Middle frontal gyrus (tissue), 1 donor: ENCODE measurements at regions not wholly inside any gene's neighbourhood (a gene's known extent, or its start where the extent isn't known, plus 50 kb on each side); places are given as distances from the start of the nearest gene placed in this dataset.
"Not testable (repeated sequence)": the region's sequence is repeated elsewhere in the genome, so short reads cannot be mapped to it uniquely, and the experiment has no call there.

Source experiments
- DNase-seq: peaks from one replicate; pipeline ENCODE4 v3.0.0-alpha.2; 2015; ENCODE audit warnings: low spot score; ENCODE audit errors: extremely low spot score

DNA sequence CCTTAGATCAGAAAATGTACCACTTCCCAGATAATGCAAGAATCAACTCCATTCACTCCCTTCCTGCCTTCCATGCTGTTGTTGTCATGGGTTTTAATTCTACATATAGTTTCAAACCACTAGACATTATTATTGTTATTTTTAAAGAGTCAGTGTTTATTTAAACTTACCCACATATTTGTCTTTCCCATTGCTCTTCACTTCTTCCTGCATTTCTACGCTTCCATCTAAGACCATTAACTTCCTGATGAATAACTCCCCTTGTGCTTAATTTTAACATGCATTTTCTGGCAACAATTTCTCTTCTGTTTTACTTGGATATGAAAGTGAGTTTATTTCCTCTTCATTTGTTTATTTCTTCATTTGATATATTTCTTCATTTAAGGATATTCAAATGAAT is 127.1 kb upstream of the FHIT start:
- DNase-seq, result no peak

DNA sequence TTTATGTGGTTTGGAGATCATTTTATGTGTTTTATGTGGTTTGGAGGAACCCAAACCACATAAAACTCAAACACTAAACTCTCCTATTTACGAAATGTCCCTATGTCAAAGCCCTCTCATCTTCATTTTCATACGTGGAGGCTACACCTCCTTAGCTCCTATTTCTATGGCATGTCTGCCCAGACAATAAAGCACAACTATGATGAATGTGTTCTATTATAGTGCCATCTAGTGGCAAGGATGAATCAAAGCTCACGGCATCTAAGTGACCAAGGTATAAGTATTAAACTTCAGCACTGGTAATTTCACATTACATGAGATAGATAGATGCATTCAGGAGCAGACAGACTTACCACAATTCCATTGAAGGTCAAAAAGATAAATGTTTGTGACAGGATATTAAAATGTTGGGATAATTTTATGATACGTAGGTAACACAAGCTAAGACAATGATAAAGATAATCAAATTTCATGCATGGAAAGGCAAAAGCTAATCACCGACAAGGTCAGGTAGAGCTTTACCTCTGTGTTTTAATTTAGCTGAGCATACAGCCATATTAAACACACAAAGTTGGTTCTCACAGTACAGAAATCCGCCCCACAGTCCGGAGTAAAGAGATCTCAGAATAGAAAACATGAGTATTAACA is 130.6 kb upstream of the FHIT start:
- no peak for DNase-seq

DNA sequence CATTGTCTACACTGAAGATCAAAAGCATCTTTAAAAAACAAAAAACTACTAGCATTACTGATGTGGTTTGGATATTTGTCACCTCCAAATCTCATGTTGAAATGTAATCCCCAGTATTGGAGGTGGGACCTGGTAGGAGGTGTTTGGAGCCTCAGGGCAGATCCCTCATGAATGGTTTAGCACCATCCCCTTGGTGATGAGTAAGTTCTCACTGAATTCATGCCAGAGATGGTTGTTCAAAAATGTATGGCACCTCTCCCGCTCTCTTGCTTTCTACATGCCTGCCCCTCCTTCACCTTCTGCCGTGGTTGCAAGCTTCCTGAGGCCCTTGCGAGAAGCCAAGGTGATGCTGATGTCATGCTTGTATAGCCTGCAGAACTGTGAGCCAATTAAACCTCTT is 136.6 kb upstream of the FHIT start:
- DNase-seq, result no peak

DNA sequence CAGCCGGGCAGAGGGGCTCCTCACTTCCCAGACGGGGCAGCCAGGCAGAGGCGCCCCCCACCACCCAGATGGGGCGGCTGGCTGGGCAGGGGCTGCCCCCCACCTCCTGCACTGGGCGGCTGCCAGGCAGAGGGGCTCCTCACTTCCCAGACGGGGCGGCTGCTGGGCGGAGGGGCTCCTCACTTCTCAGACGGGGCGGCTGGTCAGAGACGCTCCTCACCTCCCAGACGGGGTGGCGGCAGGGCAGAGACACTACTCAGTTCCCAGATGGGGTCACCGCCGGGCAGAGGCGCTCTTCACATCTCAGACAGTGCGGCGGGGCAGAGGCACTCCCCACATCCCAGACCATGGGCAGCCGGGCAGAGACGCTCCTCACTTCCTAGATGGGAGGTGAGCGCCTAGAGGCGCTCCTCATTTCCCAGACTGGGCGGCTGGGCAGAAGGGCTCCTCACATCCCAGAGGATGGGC is 142.3 kb upstream of the FHIT start:
- not testable (repeated sequence) for DNase-seq

DNA sequence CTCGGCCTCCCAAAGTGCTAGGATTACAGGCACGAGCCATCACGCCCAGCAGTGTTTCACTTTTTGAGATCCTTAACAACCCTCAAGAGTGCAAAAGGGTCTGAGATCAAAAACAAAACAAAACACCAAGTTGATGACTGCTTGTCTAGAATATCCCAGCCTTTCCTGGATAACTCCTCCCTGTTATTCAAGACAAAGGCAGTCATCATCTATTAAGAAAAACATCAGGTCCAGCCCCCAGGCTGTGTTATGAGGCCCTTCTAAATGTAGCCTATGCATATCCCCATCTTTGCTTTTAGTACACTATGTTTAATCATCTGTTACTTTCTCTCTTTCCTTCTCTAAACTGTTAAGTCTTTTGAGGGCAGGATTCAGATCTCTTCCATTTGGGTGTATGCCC is 150.1 kb upstream of the FHIT start:
- no peak for DNase-seq

DNA sequence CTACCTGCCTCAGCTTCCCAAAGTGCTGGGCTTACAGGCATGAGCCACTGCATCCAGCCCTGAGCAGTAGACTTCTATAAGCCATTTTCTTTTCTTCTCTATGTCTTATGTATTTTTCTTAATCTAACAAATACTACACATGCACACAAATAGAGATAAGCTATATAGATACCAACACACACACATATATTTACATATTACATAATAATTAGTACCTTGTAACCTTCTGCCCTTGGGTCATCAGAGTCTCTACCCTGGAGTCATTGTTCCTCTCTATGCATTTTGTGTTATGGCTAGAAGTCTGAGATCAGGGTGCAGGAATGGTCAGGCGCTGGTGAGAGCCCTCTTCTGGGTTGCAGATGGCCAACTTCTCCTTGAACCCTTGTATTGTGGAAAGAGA is 154.0 kb upstream of the PTPRG start:
- no peak for DNase-seq

DNA sequence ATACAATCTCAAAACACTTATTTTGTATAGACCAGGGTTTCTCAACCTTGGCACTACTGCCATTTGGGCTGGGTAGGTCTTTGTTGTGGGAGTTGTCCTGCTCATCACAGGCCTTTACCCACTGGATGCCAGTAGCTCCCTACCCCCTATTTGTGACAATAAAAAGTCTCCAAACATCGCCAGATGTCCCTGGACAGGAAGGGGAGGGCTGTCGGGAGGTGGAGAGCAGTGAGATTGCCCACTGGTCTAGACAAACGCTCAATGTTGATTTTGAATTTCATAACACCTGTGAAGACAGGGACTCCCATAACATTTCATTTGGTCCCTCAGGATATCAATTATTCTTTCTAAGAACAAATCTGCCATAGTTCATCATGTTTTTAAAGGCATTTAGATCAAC is 151.7 kb upstream of the PTPRG start:
- DNase-seq, result no peak

DNA sequence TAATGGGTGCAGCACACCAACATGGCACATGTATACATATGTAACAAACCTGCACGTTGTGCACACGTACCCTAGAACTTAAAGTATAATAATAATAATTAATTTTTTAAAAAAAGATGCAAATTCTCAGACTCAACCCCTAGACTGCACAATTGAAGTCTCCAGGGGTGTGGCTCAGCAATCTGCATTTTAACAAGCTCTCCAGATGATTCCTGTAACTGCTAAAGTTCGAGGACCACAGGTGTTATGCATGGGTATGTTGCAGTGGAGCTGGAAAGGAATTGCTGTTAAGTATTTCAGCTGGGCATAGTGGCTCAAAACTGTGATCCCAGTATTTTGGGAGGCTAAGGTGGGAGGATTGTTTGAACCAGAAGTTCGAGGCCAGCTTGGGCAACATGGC is 151.0 kb upstream of the PTPRG start:
- DNase-seq, result not testable (repeated sequence)

DNA sequence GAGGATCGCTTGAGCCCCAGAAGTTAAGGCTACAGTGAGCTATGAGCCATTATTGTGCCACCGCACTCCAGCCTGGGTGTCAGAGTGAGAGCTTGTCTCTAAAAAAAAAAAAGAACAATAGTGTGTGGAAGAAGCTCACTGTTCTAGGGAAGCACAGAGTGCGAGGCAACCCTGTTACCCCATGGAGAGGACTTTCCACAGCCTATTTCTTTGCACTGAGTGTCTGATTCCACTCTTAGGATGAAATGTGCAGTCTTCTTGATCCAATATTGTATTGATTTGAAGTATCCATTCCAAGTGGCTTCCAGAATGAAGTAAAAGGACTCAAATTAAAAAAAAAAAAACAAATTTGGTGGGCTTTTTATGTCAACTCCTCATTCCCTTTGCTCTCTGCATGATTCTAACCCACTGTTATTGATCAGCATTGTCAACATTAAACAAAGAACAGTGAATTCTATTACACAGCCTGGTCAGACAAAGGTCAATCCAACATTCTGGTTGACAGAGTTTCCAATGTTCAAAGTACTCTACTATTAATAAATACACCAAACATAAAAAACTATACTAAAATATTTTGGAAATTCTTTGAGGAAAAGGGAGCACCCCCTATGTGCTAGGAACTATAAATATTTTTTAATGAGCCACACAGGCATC is 150.2 kb upstream of the PTPRG start:
- no peak for DNase-seq

DNA sequence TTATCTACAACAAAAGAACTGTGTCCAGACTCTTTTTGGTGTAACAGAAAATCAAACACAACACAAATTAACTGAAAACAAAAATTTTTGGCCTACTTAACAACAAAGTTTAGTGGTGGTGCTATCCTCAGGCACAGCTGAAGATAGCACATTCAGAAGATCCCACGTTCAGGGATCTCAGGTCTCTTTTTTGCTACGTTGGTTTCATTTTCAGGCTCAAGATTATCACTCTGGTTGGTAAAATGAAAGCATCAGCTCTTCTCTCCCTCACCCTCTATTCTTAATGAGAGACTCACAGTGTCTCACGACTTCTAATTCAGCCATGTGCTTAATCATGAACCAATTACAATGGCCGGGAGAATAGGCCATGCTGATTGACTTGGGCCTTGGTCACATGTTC is 146.9 kb upstream of the PTPRG start:
- no peak for DNase-seq

DNA sequence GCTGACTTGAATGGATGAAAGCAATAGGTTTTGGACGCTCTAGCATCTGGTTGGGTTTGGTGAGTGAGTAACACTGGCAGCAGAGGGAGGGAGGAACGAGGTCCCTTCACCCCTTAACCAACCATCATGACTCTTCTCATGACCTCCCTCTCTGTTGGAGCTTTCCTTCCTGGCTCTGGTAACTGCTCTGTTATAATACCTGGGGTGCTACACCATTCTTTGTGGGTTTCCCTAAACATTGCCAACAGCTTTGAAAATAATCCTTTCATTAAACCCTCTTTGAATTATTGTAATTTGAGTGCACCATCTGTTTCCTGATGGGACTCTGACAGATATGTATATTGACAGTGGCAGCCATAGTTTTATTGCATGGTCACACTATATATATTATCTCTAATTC is 146.2 kb upstream of the PTPRG start:
- DNase-seq, result no peak

DNA sequence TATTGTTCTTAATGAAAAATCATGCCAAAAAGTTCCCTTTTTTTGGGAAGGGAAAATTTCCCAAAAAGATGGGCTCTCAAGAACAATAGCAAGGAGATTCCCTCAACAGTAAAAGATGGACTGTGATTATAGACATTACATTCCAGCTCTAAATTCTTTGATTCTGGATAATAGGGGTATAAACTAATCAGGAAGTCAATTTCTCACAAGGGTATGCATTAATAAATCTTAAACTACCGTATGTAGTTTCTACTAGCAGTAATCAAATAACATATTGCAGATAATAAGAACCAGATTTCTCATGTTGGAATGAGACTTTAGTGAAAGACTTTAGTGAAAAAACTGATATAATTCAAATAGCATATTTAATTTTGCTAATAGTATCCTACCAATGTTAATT is 144.8 kb upstream of the PTPRG start:
- no peak for DNase-seq

DNA sequence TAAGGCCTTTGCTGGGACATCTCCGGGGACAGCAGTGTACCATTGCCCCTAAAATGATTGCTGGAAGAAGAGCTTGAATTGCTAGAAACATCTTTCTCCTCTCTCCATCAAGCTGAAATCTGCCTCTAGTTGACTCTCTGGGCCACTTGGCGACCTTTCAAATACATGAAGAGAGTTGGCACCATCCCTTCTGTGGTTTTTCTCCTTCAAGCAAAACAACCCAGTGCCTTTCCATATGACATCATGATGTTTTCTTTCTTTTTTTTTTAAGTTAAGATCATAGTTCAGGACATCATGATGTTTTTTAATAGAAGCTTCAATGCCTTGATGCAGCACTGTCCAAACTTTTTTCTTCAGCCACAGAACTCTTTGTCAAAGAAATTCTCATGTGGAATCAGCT is 144.0 kb upstream of the PTPRG start:
- DNase-seq, result no peak

DNA sequence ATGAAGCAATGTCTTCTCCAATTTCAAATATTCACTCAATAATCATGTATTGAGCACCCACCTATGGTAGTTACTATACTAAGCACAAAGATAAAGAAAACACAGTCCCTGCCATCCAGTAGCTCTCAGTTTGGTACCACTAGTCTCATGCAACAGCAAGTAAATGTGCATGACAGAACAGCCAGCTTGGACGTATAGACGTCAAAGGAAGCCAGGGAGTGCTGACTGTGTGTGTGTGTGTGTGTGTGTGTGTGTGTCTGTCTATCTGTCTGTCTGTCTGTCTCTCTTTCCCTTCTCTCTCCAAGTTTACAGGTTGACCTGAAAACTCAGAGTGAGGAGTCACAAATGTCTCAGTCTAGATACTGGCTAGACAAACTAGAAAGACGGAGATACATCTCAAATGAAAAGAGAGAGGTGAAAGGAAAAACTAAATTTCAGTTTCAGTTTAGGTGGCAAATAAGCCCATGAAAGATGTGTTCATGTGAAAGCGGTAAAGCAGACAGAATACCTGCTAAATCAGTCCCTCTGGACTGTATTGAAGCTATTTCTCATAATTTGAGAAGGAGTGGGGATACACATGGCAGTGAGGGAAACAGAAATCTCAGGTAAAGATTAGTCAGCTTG is 141.1 kb upstream of the PTPRG start:
- DNase-seq, result no peak

DNA sequence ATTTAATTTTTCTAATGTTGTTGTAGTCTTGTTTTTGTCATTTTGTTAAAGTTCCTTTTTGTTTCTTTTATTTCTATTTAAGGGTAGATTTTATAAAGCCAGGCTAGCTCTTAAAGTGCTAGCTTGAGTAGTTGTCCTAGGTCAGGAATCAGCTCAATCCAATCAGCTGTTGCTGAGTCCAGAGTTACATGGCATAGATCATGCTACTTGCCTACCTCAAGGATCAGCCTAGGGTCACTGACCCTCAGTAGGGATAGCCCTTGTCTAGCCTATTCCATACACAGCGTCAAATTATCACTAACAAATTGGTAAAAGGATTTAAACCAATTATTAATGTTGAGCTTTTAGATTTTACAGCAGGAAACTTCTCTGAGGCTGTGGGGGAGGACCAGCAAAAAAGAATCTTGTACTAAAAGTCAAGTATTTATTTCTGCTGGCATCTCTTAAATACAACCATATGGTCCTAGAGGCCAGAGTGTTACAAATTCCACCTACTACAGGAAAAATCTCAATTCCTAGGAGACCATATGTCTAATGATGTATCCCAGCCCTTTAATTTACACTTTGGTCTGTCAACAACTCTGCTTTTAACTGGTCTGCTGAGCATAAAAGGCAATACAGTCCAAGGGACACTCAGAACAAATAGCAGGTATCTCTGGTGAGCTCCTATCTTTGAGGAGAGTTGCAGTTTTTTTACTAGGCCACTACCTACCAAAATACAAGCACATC is 138.3 kb upstream of the PTPRG start:
- DNase-seq, result no peak

DNA sequence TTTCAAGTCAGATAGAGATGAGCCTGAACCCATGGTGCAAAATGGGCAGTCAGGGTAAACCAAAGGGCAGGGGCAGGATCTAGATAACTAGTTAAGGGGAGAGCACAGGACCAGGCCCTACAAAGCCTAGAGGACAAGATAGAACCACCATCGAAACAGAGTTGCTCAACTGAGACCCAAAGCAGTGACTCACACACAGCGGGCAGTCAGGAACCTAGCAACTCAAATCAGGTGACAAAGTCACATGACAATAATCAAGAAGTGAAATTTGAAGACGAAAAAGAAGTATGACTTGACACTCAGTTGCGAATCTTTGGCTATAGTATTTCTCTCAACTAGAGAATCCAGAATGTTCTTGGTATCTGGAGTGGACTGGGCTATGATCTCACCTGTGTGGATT is 136.0 kb upstream of the PTPRG start:
- DNase-seq, result no peak

DNA sequence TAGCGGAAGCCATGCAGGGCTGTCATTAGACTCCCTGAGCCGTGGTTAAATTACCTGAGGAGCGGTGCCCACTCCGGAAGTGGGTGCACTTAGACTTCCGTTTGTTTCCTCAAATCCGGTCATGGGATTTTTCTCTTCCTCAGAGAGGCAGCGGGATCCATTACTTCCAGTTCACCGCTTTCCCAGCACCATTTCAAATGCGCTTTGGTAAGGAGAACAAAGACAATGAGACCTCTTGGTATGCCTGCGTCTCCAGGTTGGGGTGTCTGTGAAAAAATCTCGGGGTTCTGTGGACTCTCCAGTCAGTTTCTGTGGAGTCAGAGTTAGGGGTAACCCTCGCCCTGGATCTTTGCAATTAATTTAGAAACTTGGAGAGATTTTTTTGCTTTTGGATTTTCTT is 132.3 kb upstream of the PTPRG start:
- DNase-seq, result no peak

DNA sequence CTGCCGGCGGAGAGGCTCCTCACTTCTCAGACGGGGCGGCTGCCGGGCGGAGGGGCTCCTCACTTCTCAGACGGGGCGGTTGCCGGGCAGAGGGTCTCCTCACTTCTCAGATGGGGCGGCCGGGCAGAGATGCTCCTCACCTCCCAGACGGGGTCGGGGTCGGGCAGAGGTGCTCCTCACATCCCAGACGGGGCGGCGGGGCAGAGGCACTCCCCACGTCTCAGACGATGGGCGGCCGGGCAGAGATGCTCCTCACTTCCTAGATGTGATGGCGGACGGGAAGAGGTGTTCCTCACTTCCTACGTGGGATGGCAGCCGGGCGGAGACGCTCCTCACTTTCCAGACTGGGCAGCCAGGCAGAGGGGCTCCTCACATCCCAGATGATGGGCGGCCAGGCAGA is 126.5 kb upstream of the PTPRG start:
- not testable (repeated sequence) for DNase-seq

DNA sequence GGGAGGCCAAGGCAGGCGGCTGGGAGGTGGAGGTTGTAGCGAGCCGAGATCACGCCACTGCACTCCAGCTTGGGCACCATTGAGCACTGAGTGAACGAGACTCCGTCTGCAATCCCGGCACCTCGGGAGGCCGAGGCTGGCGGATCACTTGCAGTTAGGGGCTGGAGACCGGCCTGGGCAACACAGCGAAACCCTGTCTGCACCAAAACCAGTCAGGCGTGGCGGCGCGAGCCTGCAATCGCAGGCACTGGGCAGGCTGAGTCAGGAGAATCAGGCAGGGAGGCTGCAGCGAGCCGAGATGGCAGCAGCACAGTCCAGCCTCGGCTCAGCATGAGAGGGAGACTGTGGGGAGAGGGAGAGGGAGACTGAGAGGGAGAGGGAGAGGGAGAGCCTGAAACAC is 126.0 kb upstream of the PTPRG start:
- not testable (repeated sequence) for DNase-seq

DNA sequence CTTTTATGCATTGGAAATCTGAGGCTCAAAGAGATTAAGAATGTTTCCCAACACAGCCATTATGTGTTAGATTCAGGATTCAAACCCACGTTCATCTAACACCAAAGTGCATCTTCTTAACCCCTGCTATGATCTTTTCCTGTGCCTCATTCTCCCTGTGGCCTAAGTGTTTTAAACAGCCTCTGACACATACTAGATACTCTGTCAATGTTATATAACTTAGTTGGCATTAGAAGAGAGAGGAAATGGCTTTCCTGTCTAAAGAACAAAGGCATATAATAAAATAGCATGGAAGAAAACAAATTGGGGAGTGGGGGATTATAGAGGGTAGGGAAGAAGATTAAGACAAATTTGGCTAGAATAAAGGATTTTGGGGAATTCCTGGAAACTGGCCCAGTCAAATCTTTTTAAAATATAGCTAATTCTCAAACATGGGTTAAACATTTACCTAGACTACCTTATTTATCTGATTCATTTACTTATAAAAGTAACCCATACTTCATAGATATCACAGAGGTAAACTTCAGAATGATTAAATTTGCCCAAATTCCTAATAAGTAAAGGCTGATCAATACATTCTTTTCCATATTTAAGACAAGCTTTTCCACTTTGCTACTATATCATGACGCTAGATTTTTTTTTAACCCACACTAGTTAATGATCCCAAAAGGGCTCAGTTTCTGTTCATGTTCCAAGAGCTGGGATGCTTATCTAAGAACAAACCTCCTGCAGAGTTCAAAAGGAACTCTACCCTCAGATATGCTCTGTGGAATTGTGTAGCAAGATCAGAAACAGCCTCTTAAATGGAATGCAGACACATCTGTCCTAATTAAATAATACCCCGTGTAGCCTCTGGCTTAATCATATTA is 122.9 kb upstream of the PTPRG start:
- DNase-seq, result no peak

DNA sequence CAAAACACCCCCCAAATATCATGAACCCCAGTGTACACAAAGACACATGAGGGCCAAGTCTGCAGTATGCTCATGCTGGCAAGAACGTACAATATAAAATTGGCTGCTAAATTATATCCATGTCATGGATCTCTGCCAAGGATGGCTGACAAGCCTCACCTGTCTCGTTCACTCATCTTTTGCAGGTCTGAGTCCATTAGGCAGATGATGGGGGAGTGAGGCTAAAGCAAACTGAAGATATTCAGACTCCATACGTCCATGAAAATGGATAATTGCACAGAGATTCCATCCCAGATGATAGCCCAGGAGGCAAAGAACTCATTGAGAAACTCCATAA is 122.3 kb upstream of the PTPRG start:
- DNase-seq, result no peak
